HepG2 (cell line): ENCODE measurements at regions not wholly inside any gene's neighbourhood (a gene's known extent, or its start where the extent isn't known, plus 50 kb on each side); places are given as distances from the start of the nearest gene placed in this dataset.

ENCODE experiments used
- ATF7 ChIP-seq, 2 experiments: fragments of 450-650 bp in 1 of 2; sonication (generic) in 1 of 2; formaldehyde crosslinking in 1 of 2; IDR thresholded peaks; 2 replicates each; pipeline versions ENCODE4 v1.4.0 to v1.6.1; 2016 to 2020; ENCODE audit warnings: antibody characterized with exemption in 1 of 2, mild to moderate bottlenecking in 1 of 2, missing genetic modification reagents in 1 of 2
- DNMT1 ChIP-seq: sonication (generic); formaldehyde crosslinking; IDR thresholded peaks from 2 replicates; pipeline ENCODE4 v1.5.1; 2020; ENCODE audit warnings: mild to moderate bottlenecking, missing genetic modification reagents
- JDP2 ChIP-seq: sonication (generic); formaldehyde crosslinking; IDR thresholded peaks from 2 replicates; pipeline ENCODE4 v1.8.1; 2022; ENCODE audit warnings: missing genetic modification reagents, borderline replicate concordance
- MAFF ChIP-seq: IDR thresholded peaks from 2 replicates; pipeline ENCODE4 v1.6.1; 2011; ENCODE audit warnings: low read depth, low read length, improper control_type of control experiment
- NFYC ChIP-seq: IDR thresholded peaks from 2 replicates; pipeline ENCODE4 v1.6.1; 2016; ENCODE audit warnings: missing genetic modification reagents, missing compliant biosample characterization
- SP5 ChIP-seq: IDR thresholded peaks from 2 replicates; pipeline ENCODE4 v1.6.1; 2016; ENCODE audit warnings: low read depth, borderline replicate concordance
- SRSF9 ChIP-seq: fragments of 200-400 bp; formaldehyde crosslinking; IDR thresholded peaks from 2 replicates; pipeline ENCODE4 v1.6.1; 2018; ENCODE audit warnings: borderline replicate concordance, mild to moderate bottlenecking, low read depth, low read length; ENCODE audit not compliant: insufficient read depth, poor library complexity, severe bottlenecking
- ZEB1 ChIP-seq: IDR thresholded peaks from 2 replicates; pipeline ENCODE4 v1.6.1; 2012; ENCODE audit warnings: mild to moderate bottlenecking, low read depth, inconsistent platforms; ENCODE audit not compliant: insufficient replicate concordance
- ZNF878 ChIP-seq: sonication (generic); formaldehyde crosslinking; IDR thresholded peaks from 2 replicates; pipeline ENCODE4 v1.8.1; 2023; ENCODE audit warnings: mild to moderate bottlenecking, missing genetic modification reagents, moderate library complexity
- TF ChIP-seq, protein P1 (sequence below): fragments of 450-650 bp; IDR thresholded peaks from 2 replicates; pipeline ENCODE4 v1.6.1; 2017; ENCODE audit warnings: mild to moderate bottlenecking
- TF ChIP-seq, protein P2 (sequence below): sonication (generic); formaldehyde crosslinking; conservative IDR thresholded peaks from 2 replicates; pipeline ENCODE4 v1.8.0; 2022; ENCODE audit warnings: missing genetic modification reagents
- TF ChIP-seq, protein P3 (sequence below): sonication (generic); formaldehyde crosslinking; IDR thresholded peaks from 2 replicates; pipeline ENCODE4 v1.5.0; 2020; ENCODE audit warnings: missing genetic modification reagents

DNA sequence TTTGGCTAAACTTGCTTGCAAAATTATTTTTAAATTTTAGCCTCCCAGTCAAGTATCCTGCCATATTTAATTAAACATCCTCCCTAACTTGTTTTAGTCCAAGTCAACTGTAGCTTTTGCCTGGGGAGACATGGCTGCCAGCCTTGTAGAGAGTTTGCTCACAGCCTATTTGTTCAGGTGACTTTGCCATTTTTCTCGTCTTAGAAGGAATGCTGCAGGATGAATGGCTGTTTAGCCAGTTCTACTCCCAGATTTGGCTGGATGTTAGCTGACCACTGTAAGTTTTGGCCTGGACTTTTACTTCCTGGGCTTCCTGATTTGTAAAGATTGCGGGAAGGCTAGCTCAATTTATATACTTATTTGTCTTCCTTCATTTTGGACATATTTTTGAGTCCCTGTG, 236.4 kb upstream of the SGO1 start (continued):
- TF ChIP-seq, protein P1, sequence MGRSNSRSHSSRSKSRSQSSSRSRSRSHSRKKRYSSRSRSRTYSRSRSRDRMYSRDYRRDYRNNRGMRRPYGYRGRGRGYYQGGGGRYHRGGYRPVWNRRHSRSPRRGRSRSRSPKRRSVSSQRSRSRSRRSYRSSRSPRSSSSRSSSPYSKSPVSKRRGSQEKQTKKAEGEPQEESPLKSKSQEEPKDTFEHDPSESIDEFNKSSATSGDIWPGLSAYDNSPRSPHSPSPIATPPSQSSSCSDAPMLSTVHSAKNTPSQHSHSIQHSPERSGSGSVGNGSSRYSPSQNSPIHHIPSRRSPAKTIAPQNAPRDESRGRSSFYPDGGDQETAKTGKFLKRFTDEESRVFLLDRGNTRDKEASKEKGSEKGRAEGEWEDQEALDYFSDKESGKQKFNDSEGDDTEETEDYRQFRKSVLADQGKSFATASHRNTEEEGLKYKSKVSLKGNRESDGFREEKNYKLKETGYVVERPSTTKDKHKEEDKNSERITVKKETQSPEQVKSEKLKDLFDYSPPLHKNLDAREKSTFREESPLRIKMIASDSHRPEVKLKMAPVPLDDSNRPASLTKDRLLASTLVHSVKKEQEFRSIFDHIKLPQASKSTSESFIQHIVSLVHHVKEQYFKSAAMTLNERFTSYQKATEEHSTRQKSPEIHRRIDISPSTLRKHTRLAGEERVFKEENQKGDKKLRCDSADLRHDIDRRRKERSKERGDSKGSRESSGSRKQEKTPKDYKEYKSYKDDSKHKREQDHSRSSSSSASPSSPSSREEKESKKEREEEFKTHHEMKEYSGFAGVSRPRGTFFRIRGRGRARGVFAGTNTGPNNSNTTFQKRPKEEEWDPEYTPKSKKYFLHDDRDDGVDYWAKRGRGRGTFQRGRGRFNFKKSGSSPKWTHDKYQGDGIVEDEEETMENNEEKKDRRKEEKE, result no peak
- no peak for TF ChIP-seq SP5 (CRISPR knock-in tag)
- TF ChIP-seq MAFF, result no peak
- TF ChIP-seq SRSF9, result no peak
- TF ChIP-seq, protein P2, sequence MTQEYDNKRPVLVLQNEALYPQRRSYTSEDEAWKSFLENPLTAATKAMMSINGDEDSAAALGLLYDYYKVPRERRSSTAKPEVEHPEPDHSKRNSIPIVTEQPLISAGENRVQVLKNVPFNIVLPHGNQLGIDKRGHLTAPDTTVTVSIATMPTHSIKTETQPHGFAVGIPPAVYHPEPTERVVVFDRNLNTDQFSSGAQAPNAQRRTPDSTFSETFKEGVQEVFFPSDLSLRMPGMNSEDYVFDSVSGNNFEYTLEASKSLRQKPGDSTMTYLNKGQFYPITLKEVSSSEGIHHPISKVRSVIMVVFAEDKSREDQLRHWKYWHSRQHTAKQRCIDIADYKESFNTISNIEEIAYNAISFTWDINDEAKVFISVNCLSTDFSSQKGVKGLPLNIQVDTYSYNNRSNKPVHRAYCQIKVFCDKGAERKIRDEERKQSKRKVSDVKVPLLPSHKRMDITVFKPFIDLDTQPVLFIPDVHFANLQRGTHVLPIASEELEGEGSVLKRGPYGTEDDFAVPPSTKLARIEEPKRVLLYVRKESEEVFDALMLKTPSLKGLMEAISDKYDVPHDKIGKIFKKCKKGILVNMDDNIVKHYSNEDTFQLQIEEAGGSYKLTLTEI (CRISPR knock-in tag), result no peak
- no peak for TF ChIP-seq NFYC
- no peak for TF ChIP-seq DNMT1 (CRISPR knock-in tag)
- TF ChIP-seq JDP2, result no peak
- no peak for TF ChIP-seq ZEB1
- TF ChIP-seq ZNF878, result no peak
- TF ChIP-seq, protein P3, sequence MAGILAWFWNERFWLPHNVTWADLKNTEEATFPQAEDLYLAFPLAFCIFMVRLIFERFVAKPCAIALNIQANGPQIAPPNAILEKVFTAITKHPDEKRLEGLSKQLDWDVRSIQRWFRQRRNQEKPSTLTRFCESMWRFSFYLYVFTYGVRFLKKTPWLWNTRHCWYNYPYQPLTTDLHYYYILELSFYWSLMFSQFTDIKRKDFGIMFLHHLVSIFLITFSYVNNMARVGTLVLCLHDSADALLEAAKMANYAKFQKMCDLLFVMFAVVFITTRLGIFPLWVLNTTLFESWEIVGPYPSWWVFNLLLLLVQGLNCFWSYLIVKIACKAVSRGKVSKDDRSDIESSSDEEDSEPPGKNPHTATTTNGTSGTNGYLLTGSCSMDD, result no peak
- no peak for TF ChIP-seq ATF7 (IDR thresholded peaks at IDR 0.05)
- TF ChIP-seq ATF7 (CRISPR knock-in tag; IDR thresholded peaks at IDR 0.05), result no peak
